Keratinocyte (primary cell): ENCODE measurements at regions not wholly inside any gene's neighbourhood (a gene's known extent, or its start where the extent isn't known, plus 50 kb on each side); places are given as distances from the start of the nearest gene placed in this dataset.

Experiments used
- DNase-seq: peaks from one replicate; pipeline ENCODE4 v3.0.0-alpha.2; 2011; ENCODE audit warnings: low read depth, missing footprints, low spot score
- FAIRE-seq: peaks from 2 replicates; lab custom pipeline; 2011; peaks lifted over from hg19 to GRCh38; lab: Jason Lieb, UNC
- H2AFZ ChIP-seq: 2 replicates; pipeline ENCODE4 v1.6.0; 2012; ENCODE audit warnings: low read length, control low read depth, inconsistent platforms; ENCODE audit not compliant: control insufficient read depth
- H3K27ac ChIP-seq: 2 replicates; pipeline ENCODE4 v1.5.1; 2011; ENCODE audit warnings: low read length; ENCODE audit not compliant: control insufficient read depth, insufficient read depth
- H3K27me3 ChIP-seq: 3 replicates; pipeline ENCODE4 v1.6.0; 2011; ENCODE audit warnings: low read length; ENCODE audit not compliant: control insufficient read depth, insufficient read depth; ENCODE audit errors: extremely low read depth
- H3K36me3 ChIP-seq, 2 experiments: 2 replicates in 1 of 2; 3 replicates in 1 of 2; pipeline ENCODE4 v1.5.1; 2011; ENCODE audit warnings: low read length in 2 of 2, mild to moderate bottlenecking in 1 of 2; ENCODE audit not compliant: control insufficient read depth in 2 of 2, insufficient read depth in 2 of 2; ENCODE audit errors: extremely low read depth in 1 of 2
- H3K4me1 ChIP-seq: 3 replicates; pipeline ENCODE4 v1.5.1; 2011; ENCODE audit warnings: low read length; ENCODE audit not compliant: control insufficient read depth, insufficient read depth; ENCODE audit errors: extremely low read depth
- H3K4me2 ChIP-seq: 3 replicates; pipeline ENCODE4 v1.6.0; 2011; ENCODE audit warnings: low read depth, low read length; ENCODE audit not compliant: control insufficient read depth, insufficient read depth; ENCODE audit errors: extremely low read depth
- H3K4me3 ChIP-seq, 3 experiments: fragments of 200-600 bp in 1 of 3; sonication (generic) in 1 of 3; 2 replicates in 2 of 3; 3 replicates in 1 of 3; pipeline ENCODE4 v1.5.1; 2011 to 2016; ENCODE audit warnings: low read length in 3 of 3, mild to moderate bottlenecking in 3 of 3, control low read depth in 2 of 3, inconsistent platforms in 1 of 3, low read depth in 1 of 3, mixed read lengths in 1 of 3, mixed run types in 1 of 3, moderate library complexity in 1 of 3; ENCODE audit not compliant: control insufficient read depth in 2 of 3, insufficient read depth in 2 of 3; ENCODE audit errors: extremely low read depth in 1 of 3
- H3K79me2 ChIP-seq: 2 replicates; pipeline ENCODE4 v1.6.0; 2012; ENCODE audit warnings: low read length; ENCODE audit not compliant: control insufficient read depth, insufficient read depth
- H3K9ac ChIP-seq: 3 replicates; pipeline ENCODE4 v1.6.0; 2011; ENCODE audit warnings: low read length; ENCODE audit not compliant: control insufficient read depth, insufficient read depth; ENCODE audit errors: extremely low read depth
- H3K9me1 ChIP-seq: 3 replicates; pipeline ENCODE4 v1.6.0; 2011; ENCODE audit warnings: low read length; ENCODE audit not compliant: control insufficient read depth, insufficient read depth; ENCODE audit errors: extremely low read depth
- H3K9me3 ChIP-seq: 2 replicates; pipeline ENCODE4 v1.5.1; 2012; ENCODE audit warnings: low read depth, low read length; ENCODE audit not compliant: control insufficient read depth
- H4K20me1 ChIP-seq: 3 replicates; pipeline ENCODE4 v1.6.0; 2011; ENCODE audit warnings: low read length; ENCODE audit not compliant: control insufficient read depth, insufficient read depth; ENCODE audit errors: extremely low read depth
- CTCF ChIP-seq, 3 experiments: IDR thresholded peaks in 1 of 3; conservative IDR thresholded peaks in 1 of 3; optimal IDR thresholded peaks in 1 of 3; 2 replicates in 2 of 3; 3 replicates in 1 of 3; pipeline versions ENCODE3 to v1.5.1; 2011; ENCODE audit warnings: low read length in 3 of 3, mild to moderate bottlenecking in 3 of 3, moderate library complexity in 2 of 3, control low read depth in 1 of 3, inconsistent platforms in 1 of 3; ENCODE audit not compliant: insufficient read depth in 2 of 3; ENCODE audit errors: extremely low read depth in 1 of 3
- EZH2 ChIP-seq: IDR thresholded peaks from one replicate; pipeline ENCODE4 v1.6.1; 2012; ENCODE audit warnings: inconsistent platforms, mild to moderate bottlenecking, low read length, moderate library complexity
- dilution Hi-C: fragments of 300-500 bp; cut with MboI; formaldehyde crosslinking; loops from one replicate; pipeline ENCODE4 v1.7.0; 2020; ENCODE audit warnings: low sequenced_read_pairs; ENCODE audit not compliant: extremely low pct_ligation_motif_present

GRCh38 chr1:38716229-38716628 lies 143.3 kb downstream of the RRAGC start:
- H3K9me3 ChIP-seq, result no peaks in the 10 kb centered on the region
- H3K79me2 ChIP-seq, result no peaks in the 10 kb centered on the region
- no peaks in the 10 kb centered on the region for H3K9me1 ChIP-seq
- no peak overlapping the region for H2AFZ ChIP-seq
- no peaks in the 10 kb centered on the region for H3K27me3 ChIP-seq
- H3K4me3 ChIP-seq, result no peak overlapping the region
- no peaks in the 10 kb centered on the region for H4K20me1 ChIP-seq
- no peak overlapping the region for H3K27ac ChIP-seq
- no peaks in the 10 kb centered on the region for H3K4me1 ChIP-seq
- dilution Hi-C loops, result no loop called here
- DNase-seq (no peak), FAIRE-seq (no peak)
- no peak overlapping the region for H3K9ac ChIP-seq
- TF ChIP-seq CTCF (optimal IDR thresholded peaks at IDR 0.05 in 1 of 3, IDR thresholded peaks at IDR 0.05 in 1 of 3, conservative IDR thresholded peaks at IDR 0.05 in 1 of 3; ENCODE audit: extremely low read depth in 1 of 3, insufficient read depth in 2 of 3, low read length in 3 of 3), result no peak
- TF ChIP-seq EZH2, result no peak
- no peaks in the 10 kb centered on the region for H3K36me3 ChIP-seq
- H3K4me2 ChIP-seq, result no peak overlapping the region

GRCh38 chr1:38715415-38715814 lies 144.2 kb downstream of the RRAGC start:
- no peaks in the 10 kb centered on the region for H3K9me1 ChIP-seq
- no peak overlapping the region for H3K4me2 ChIP-seq
- no peak overlapping the region for H3K9ac ChIP-seq
- H4K20me1 ChIP-seq, result no peaks in the 10 kb centered on the region
- H3K4me1 ChIP-seq, result no peaks in the 10 kb centered on the region
- no peaks in the 10 kb centered on the region for H3K79me2 ChIP-seq
- H3K9me3 ChIP-seq, result no peaks in the 10 kb centered on the region
- no peaks in the 10 kb centered on the region for H3K27me3 ChIP-seq
- no peak for DNase-seq
- dilution Hi-C loops, result no loop called here
- FAIRE-seq, result no peak
- H2AFZ ChIP-seq, result no peak overlapping the region
- no peak overlapping the region for H3K4me3 ChIP-seq
- no peaks in the 10 kb centered on the region for H3K36me3 ChIP-seq
- H3K27ac ChIP-seq, result no peak overlapping the region
- TF ChIP-seq EZH2 (no peak), CTCF (optimal IDR thresholded peaks at IDR 0.05 in 1 of 3, IDR thresholded peaks at IDR 0.05 in 1 of 3, conservative IDR thresholded peaks at IDR 0.05 in 1 of 3; ENCODE audit: extremely low read depth in 1 of 3, insufficient read depth in 2 of 3, low read length in 3 of 3) (no peak)
